Activated T-helper 1 cell treated with anti-CD3 and anti-CD28 coated beads, Interleukin-2, amount 50 U/mL, for 16 hours (primary cell): ENCODE measurements at regions not wholly inside any gene's neighbourhood (a gene's known extent, or its start where the extent isn't known, plus 50 kb on each side); places are given as distances from the start of the nearest gene placed in this dataset.
"Not testable (repeated sequence)": the region's sequence is repeated elsewhere in the genome, so short reads cannot be mapped to it uniquely, and the experiment has no call there.

Source experiments
- DNase-seq, 2 donors: peaks; one replicate each; pipeline ENCODE4 v3.0.0-alpha.2; 2020; ENCODE audit warnings: low read depth in 1 of 2, low spot score in 1 of 2

- no peak for DNase-seq
These were observed 879.9 kb upstream of the TENM4 start for GRCh38 chr11:80320765-80321164.

- DNase-seq = no peak
These were observed 879.4 kb upstream of the TENM4 start for GRCh38 chr11:80320226-80320625.

GRCh38 chr11:80317612-80318011 lies 876.8 kb upstream of the TENM4 start:
- DNase-seq = no peak

- no peak for DNase-seq
These were observed 874.4 kb upstream of the TENM4 start for GRCh38 chr11:80315200-80315599.

- no peak for DNase-seq
These were observed 868.5 kb upstream of the TENM4 start for GRCh38 chr11:80309301-80309700.

GRCh38 chr11:80307676-80308075 lies 866.8 kb upstream of the TENM4 start:
- DNase-seq = no peak

GRCh38 chr11:80297858-80298632 lies 857.2 kb upstream of the TENM4 start:
- DNase-seq = no peak

GRCh38 chr11:80293293-80293692 lies 852.5 kb upstream of the TENM4 start:
- no peak for DNase-seq

GRCh38 chr11:80284946-80285785 lies 844.3 kb upstream of the TENM4 start:
- DNase-seq = no peak

- DNase-seq = no peak
These were observed 841.8 kb upstream of the TENM4 start for GRCh38 chr11:80282643-80283042.

- DNase-seq = no peak
These were observed 840.4 kb upstream of the TENM4 start for GRCh38 chr11:80281194-80281593.

- DNase-seq = no peak
These were observed 839.9 kb upstream of the TENM4 start for GRCh38 chr11:80280737-80281136.

- no peak for DNase-seq
These were observed 820.9 kb upstream of the TENM4 start for GRCh38 chr11:80261776-80262175.

GRCh38 chr11:80257319-80258015 lies 816.6 kb upstream of the TENM4 start:
- DNase-seq = not testable (repeated sequence)

- no peak for DNase-seq
These were observed 814.2 kb upstream of the TENM4 start for GRCh38 chr11:80255021-80255420.

- no peak for DNase-seq
These were observed 800.9 kb upstream of the TENM4 start for GRCh38 chr11:80241766-80242165.

GRCh38 chr11:80240245-80240644 lies 799.4 kb upstream of the TENM4 start:
- no peak for DNase-seq

GRCh38 chr11:80239217-80239616 lies 798.4 kb upstream of the TENM4 start:
- DNase-seq = no peak

- no peak for DNase-seq
These were observed 787.1 kb upstream of the TENM4 start for GRCh38 chr11:80227915-80228314.

- no peak for DNase-seq
These were observed 773.6 kb upstream of the TENM4 start for GRCh38 chr11:80214413-80214812.

GRCh38 chr11:80211673-80212072 lies 770.8 kb upstream of the TENM4 start:
- DNase-seq = no peak

GRCh38 chr11:80204021-80204420 lies 763.2 kb upstream of the TENM4 start:
- no peak for DNase-seq
